Subcutaneous abdominal adipose tissue (tissue), 5 donors: ENCODE measurements at regions not wholly inside any gene's neighbourhood (a gene's known extent, or its start where the extent isn't known, plus 50 kb on each side); places are given as distances from the start of the nearest gene placed in this dataset.

Source experiments
- H3K27ac ChIP-seq: one replicate; pipeline ENCODE4 v1.7.0; 2013; ENCODE audit warnings: low read depth, mild to moderate bottlenecking, inconsistent platforms, low read length, moderate library complexity
- H3K27me3 ChIP-seq, 5 donors: one replicate each; pipeline ENCODE4 v1.7.0; 2013; ENCODE audit warnings: low read length in 5 of 5, inconsistent platforms in 1 of 5; ENCODE audit not compliant: control insufficient read depth in 5 of 5, insufficient read depth in 4 of 5
- H3K36me3 ChIP-seq, 5 donors: one replicate each; pipeline ENCODE4 v1.7.0; 2013; ENCODE audit warnings: low read length in 5 of 5; ENCODE audit not compliant: control insufficient read depth in 5 of 5, insufficient read depth in 5 of 5
- H3K4me1 ChIP-seq, 5 donors: one replicate each; pipeline ENCODE4 v1.7.0; 2013; ENCODE audit warnings: low read length in 5 of 5, mild to moderate bottlenecking in 3 of 5, moderate library complexity in 1 of 5; ENCODE audit not compliant: control insufficient read depth in 5 of 5, insufficient read depth in 5 of 5
- H3K4me3 ChIP-seq, 5 donors: one replicate each; pipeline ENCODE4 v1.7.0; 2013; ENCODE audit warnings: low read length in 5 of 5, low read depth in 1 of 5
- H3K9ac ChIP-seq, 5 donors: one replicate each; pipeline ENCODE4 v1.7.0; 2013; ENCODE audit warnings: low read length in 5 of 5, mild to moderate bottlenecking in 4 of 5, moderate library complexity in 3 of 5
- H3K9me3 ChIP-seq, 5 donors: one replicate each; pipeline ENCODE4 v1.7.0; 2013; ENCODE audit warnings: low read length in 5 of 5; ENCODE audit not compliant: control insufficient read depth in 5 of 5
- donor health status: healthy.
- donor health status: healthy.
- donor health status: healthy.
- donor health status: healthy.
- donor health status: healthy.

DNA sequence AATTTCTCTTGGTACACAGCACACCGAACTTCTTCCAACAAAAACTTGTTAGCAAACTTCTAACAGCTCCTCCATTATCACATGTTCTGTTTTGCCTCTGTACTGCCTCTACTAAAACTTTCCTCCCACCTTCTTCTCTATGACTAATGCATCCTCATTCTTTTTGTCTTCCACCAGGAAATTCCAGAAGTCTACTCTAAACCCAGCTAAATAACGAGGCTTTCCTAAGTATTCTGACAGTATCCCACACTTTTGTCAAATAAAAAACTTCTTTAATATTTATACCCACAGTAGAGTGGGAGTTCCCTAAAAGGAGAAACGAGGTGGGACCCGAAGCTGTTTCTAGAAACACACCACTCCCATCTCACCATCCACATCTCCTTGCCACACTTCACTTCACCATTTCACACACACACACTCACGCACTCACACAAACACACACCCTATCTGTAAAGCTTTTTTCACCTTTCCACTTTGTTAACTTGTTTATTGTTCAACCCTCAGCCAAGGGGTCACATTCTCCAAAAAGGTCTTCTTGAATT lies 280.3 kb downstream of the ARAP2 start:
- Histone ChIP-seq H3K4me3 (no peak overlapping the region), H3K9me3 (no peaks in the 10 kb centered on the region), H3K27me3 (no peaks in the 10 kb centered on the region), H3K27ac (no peak overlapping the region), H3K9ac (no peak overlapping the region), H3K4me1 (no peaks in the 10 kb centered on the region), H3K36me3 (no peaks in the 10 kb centered on the region)

DNA sequence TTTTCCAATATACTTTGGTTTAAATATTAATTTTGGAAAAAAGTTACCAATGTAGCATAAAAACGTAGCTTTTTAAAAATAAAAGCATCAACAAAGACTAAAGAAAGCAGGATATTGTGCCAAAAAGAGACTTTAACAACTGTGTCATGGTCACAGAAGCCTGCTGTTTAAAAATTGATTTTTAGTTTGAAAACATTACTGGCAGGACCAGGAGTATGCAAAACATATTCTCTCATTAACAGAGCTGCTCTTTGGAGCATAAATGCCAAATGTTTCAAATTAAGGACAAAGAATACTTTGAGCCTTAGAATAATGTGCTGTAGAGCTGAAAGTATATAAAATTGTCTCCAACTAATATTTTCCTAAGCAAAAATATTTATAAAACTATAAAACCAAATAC lies 279.0 kb downstream of the ARAP2 start:
- Histone ChIP-seq H3K36me3 (no peaks in the 10 kb centered on the region), H3K27ac (no peak overlapping the region), H3K9me3 (no peaks in the 10 kb centered on the region), H3K27me3 (no peaks in the 10 kb centered on the region), H3K4me1 (no peaks in the 10 kb centered on the region), H3K4me3 (no peak overlapping the region), H3K9ac (no peak overlapping the region)

DNA sequence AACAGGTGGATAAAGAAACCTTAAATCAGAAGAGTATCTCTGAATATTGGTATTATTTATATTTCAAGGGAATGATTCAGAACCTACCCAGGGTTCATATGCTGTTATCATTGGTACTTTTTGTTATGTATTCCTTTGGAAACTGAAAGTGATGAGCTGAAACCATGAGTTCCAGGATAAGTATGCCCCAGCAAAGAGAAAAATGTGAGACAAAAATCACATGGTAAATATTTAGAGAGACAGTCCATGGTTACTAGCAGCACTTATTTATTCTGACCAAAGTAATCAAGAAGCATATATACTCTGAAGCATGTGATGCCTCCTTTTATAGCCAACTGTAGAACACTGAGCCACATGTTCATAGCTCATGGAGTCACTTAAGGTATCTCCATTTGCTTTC lies 277.7 kb downstream of the ARAP2 start:
- Histone ChIP-seq H3K36me3 (no peaks in the 10 kb centered on the region), H3K27ac (no peak overlapping the region), H3K4me3 (no peak overlapping the region), H3K4me1 (no peaks in the 10 kb centered on the region), H3K9me3 (no peaks in the 10 kb centered on the region), H3K9ac (no peak overlapping the region), H3K27me3 (no peaks in the 10 kb centered on the region)

DNA sequence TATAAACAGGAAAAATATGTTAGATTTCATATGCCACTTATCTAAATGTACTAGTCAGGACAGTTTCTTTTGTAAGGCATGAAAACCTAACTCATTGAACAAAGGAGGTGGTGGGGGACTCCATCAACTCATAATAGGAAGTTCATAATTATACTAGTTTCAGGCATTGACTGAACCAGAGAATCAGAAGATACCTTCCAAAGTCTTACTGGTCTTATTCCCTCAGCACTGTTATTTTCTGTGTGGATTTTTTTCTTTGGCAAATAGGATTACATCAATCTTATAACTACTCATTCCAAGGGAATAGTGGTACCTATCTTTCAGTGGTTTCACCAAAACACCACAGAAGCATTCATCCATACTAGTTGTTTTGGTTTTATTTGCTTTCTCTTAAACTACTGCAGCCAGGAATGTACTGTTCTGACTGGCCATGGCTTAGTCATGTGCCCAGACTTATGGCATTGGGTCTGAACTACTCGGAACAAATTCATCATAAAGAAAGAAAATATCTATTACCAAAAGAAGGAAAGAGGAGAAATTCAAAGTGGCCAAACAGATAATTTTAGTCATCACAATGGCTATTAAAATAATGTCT lies 273.9 kb downstream of the ARAP2 start:
- no peak overlapping the region for H3K4me3 ChIP-seq
- H3K27ac ChIP-seq, result no peak overlapping the region
- no peaks in the 10 kb centered on the region for H3K9me3 ChIP-seq
- H3K4me1 ChIP-seq, result no peaks in the 10 kb centered on the region
- H3K36me3 ChIP-seq, result no peaks in the 10 kb centered on the region
- no peaks in the 10 kb centered on the region for H3K27me3 ChIP-seq
- H3K9ac ChIP-seq, result no peak overlapping the region

DNA sequence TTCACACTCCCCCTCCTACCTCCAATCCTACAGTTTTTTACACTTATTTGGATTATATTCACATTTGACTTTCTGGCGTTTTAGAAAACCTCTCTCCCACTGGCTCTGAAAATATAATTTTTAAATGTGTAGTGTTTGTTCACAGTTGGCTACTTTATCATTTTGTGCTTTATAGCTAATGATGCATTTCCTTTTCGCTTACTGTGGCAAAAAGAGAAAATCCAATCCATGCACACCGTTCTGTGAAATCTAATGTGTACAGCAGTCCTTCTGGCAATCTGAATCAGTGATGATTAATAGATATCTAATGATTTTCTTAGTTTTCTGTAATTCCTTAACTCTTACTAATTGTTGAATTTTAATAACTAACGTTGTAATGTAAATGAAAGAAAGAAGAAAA lies 271.5 kb downstream of the ARAP2 start:
- no peak overlapping the region for H3K9ac ChIP-seq
- H3K9me3 ChIP-seq, result no peaks in the 10 kb centered on the region
- H3K27ac ChIP-seq, result no peak overlapping the region
- H3K4me1 ChIP-seq, result no peaks in the 10 kb centered on the region
- H3K27me3 ChIP-seq, result no peaks in the 10 kb centered on the region
- H3K4me3 ChIP-seq, result no peak overlapping the region
- H3K36me3 ChIP-seq, result no peaks in the 10 kb centered on the region

DNA sequence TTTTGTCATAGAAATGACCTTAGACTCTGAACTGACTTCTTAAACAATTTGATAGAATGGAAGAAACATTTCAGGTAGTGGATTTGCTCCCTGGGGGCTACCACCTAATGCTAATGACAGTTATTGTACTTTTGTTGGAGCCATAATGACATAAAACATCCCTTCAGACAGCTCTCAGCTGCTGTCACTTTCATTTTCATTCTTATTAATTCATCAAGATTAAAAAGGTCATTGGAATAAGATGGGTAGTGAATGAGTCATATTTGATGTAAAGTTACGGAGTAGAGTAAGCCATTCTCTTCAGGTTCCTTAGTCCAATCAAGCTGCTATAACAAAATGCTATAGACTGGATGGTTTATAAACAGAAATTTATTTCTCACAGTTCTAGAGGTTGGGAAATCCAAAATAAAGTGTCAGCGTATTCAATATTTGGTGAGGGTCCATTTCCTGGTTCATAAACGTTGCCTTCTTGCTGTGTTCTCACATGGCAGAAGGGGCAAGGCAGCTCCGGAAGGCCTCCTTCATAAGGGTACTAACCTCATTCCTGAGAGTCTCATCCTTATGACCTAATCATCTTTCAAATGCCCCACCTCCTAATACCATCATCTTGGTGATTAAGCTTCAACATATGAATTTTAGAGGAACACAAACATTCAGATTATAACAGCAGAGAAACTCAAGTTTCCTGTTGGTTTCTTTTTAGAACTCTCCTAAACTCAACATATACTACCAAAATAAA lies 268.5 kb downstream of the ARAP2 start:
- no peaks in the 10 kb centered on the region for H3K9me3 ChIP-seq
- no peak overlapping the region for H3K27ac ChIP-seq
- H3K27me3 ChIP-seq, result no peaks in the 10 kb centered on the region
- no peaks in the 10 kb centered on the region for H3K36me3 ChIP-seq
- H3K4me3 ChIP-seq, result no peak overlapping the region
- H3K4me1 ChIP-seq, result no peaks in the 10 kb centered on the region
- H3K9ac ChIP-seq, result no peak overlapping the region

DNA sequence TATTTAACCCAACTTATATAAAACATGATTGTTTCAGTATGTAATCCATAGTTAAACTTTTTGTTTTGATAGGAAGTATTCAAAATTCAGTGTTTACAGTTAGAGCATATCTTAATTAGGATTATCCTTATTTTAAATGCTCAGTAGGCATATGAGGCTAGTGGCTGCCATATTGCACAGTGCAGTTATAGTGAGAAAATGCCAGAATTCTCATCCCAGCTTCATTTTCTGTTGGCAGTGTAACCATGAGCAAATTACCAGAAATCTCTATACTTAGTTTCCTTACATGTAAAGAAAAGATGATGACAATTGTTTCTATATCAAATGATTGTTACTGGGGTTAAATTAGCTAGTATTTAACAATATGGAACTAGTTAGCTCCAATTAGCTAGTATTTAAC lies 265.8 kb downstream of the ARAP2 start:
- Histone ChIP-seq H3K4me1 (no peaks in the 10 kb centered on the region), H3K9ac (no peak overlapping the region)

DNA sequence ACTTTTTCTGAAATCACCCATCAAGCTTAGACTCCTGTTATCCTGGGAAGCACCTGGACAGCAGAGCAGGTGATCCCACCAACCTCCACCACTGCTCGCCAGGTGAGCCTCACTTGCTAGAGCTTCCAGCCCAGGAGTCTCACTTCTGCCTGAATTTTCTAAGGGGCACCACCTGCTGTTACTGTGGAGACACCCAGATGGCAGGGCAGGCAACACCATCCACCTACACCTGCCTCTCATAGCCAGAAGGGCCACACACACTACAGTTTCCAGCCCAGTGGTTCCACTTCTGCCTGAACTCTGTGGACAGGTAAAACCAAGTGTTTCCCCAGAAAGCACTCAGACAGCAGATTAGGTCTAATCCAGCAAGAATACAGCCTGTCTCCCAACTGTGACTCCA lies 262.0 kb downstream of the ARAP2 start:
- Histone ChIP-seq H3K27me3 (no peaks in the 10 kb centered on the region), H3K9ac (no peak overlapping the region), H3K9me3 (peaks cover 0 to 8% (median 0%) of the 10 kb centered on the region in 5 donors), H3K4me1 (no peaks in the 10 kb centered on the region), H3K36me3 (no peaks in the 10 kb centered on the region), H3K27ac (no peak overlapping the region), H3K4me3 (no peak overlapping the region)

More for the DNA sequence above, 265.8 kb downstream of the ARAP2 start:
- H3K4me3 ChIP-seq, result no peak overlapping the region
- H3K27me3 ChIP-seq, result no peaks in the 10 kb centered on the region
- H3K9me3 ChIP-seq, result peaks cover 0 to 8% (median 0%) of the 10 kb centered on the region in 5 donors
- no peak overlapping the region for H3K27ac ChIP-seq
- H3K36me3 ChIP-seq, result no peaks in the 10 kb centered on the region

DNA sequence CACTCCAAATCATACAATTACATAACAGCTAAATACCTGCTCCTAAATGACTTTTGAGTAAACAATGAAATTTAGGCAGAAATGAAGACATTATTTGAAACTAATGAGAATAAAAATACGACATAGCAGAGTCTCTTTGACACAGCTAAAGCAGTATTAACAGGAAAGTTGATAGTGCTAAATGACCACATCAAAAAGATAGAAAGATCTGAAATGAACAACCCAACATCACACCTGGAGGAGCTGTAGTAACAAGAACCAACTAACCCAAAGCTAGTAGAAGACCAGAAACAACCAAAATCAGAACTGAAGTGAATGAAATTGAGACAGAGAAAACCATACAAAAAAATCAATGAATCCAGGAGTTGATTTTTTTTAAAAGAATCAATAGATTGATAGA lies 257.8 kb downstream of the ARAP2 start:
- Histone ChIP-seq H3K27me3 (no peaks in the 10 kb centered on the region), H3K4me3 (no peak overlapping the region), H3K4me1 (no peaks in the 10 kb centered on the region), H3K9ac (no peak overlapping the region), H3K27ac (no peak overlapping the region), H3K9me3 (peaks cover 0 to 12% (median 0%) of the 10 kb centered on the region in 5 donors), H3K36me3 (no peaks in the 10 kb centered on the region)

DNA sequence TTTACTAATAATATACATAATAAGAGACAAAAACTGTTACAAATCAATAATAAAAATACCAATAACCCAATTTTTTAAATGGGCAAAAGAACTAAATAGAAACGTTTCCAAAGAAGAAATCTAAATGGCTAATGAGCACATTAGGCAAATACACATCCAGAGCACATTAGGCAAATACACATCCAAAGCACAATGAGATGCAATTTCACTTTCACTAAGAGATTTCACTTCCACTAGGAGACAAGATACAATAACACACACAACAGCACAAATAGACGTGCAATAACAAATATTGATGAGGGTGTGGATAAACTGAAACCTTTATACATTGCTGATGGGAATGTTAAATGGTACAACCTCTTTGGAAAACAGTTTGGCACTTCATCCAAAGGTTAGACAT lies 250.7 kb downstream of the ARAP2 start:
- Histone ChIP-seq H3K9ac (no peak overlapping the region), H3K36me3 (no peaks in the 10 kb centered on the region), H3K27me3 (no peaks in the 10 kb centered on the region), H3K27ac (no peak overlapping the region), H3K9me3 (peaks cover 0 to 2% (median 0%) of the 10 kb centered on the region in 5 donors), H3K4me3 (no peak overlapping the region), H3K4me1 (no peaks in the 10 kb centered on the region)
